HFFc6 (cell line): ENCODE measurements at regions not wholly inside any gene's neighbourhood (a gene's known extent, or its start where the extent isn't known, plus 50 kb on each side); places are given as distances from the start of the nearest gene placed in this dataset.

Source experiments
- DNase-seq: peaks from one replicate; pipeline ENCODE4 v3.0.0-alpha.2; 2018
- H3K27ac Mint-ChIP-seq: 2 replicates; pipeline ENCODE4 v1.8.0; 2020; ENCODE audit warnings: mild to moderate bottlenecking, mixed read lengths
- H3K27me3 Mint-ChIP-seq: 2 replicates; pipeline ENCODE4 v1.8.0; 2021; ENCODE audit warnings: mild to moderate bottlenecking, moderate library complexity, mixed read lengths; ENCODE audit not compliant: insufficient read depth
- H3K36me3 Mint-ChIP-seq: 2 replicates; pipeline ENCODE4 v1.8.0; 2021; ENCODE audit warnings: low read depth, mixed read lengths
- H3K4me1 Mint-ChIP-seq: 2 replicates; pipeline ENCODE4 v1.8.0; 2020; ENCODE audit warnings: low read depth, mixed read lengths
- H3K4me3 Mint-ChIP-seq: 2 replicates; pipeline ENCODE4 v1.8.0; 2020; ENCODE audit warnings: mild to moderate bottlenecking, moderate library complexity, mixed read lengths
- H3K9me3 Mint-ChIP-seq: 2 replicates; pipeline ENCODE4 v1.8.0; 2020; ENCODE audit warnings: mild to moderate bottlenecking, mixed read lengths
- TF ChIP-seq, protein P1 (sequence below): fragments of 200-600 bp; sonication (generic); IDR thresholded peaks from 2 replicates; pipeline ENCODE4 v1.5.0; 2021; ENCODE audit warnings: antibody characterized with exemption, mild to moderate bottlenecking

- Mint-ChIP-seq H3K27ac (no peak overlapping the region), H3K4me1 (no peaks in the 10 kb centered on the region)
Observed at GRCh38 chr3:67920969-67921368, 266.6 kb upstream of the SUCLG2 start.

DNA sequence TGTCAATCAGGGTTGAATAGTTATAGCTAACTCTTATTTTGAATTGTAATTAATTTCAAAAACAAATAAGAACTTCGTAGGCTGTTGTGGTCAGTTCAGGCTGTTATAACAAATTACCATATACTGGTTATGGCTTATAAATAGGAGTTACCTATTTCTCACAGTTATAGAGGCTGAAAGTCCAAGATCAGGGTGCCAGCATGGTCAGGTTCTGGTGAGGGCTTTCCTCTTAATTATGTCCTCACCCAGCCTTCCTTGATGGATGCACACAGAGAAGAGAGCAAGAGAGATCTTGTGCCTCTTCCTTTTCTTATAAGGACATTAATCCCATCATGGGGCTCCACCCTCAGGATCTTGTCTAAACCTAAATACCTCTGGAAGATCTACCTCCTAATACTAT is 265.9 kb upstream of the SUCLG2 start:
- DNase-seq = no peak
- TF ChIP-seq, protein P1, sequence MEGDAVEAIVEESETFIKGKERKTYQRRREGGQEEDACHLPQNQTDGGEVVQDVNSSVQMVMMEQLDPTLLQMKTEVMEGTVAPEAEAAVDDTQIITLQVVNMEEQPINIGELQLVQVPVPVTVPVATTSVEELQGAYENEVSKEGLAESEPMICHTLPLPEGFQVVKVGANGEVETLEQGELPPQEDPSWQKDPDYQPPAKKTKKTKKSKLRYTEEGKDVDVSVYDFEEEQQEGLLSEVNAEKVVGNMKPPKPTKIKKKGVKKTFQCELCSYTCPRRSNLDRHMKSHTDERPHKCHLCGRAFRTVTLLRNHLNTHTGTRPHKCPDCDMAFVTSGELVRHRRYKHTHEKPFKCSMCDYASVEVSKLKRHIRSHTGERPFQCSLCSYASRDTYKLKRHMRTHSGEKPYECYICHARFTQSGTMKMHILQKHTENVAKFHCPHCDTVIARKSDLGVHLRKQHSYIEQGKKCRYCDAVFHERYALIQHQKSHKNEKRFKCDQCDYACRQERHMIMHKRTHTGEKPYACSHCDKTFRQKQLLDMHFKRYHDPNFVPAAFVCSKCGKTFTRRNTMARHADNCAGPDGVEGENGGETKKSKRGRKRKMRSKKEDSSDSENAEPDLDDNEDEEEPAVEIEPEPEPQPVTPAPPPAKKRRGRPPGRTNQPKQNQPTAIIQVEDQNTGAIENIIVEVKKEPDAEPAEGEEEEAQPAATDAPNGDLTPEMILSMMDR = no peak
- peaks cover 3% of the 10 kb centered on the region; the same call in 1 of the 2 replicates for H3K9me3 Mint-ChIP-seq
- no peaks in the 10 kb centered on the region for H3K27me3 Mint-ChIP-seq
- H3K4me3 Mint-ChIP-seq = no peak overlapping the region
- no peaks in the 10 kb centered on the region for H3K36me3 Mint-ChIP-seq
- H3K4me1 Mint-ChIP-seq = no peaks in the 10 kb centered on the region
- no peak overlapping the region for H3K27ac Mint-ChIP-seq

More at GRCh38 chr3:67920969-67921368, 266.6 kb upstream of the SUCLG2 start:
- DNase-seq = no peak
- TF ChIP-seq, protein P1 = no peak
- no peaks in the 10 kb centered on the region for H3K36me3 Mint-ChIP-seq
- H3K4me3 Mint-ChIP-seq = no peak overlapping the region
- no peaks in the 10 kb centered on the region for H3K27me3 Mint-ChIP-seq
- H3K9me3 Mint-ChIP-seq = no peaks in the 10 kb centered on the region; the same call in 1 of the 2 replicates

- H3K4me3 Mint-ChIP-seq = no peak overlapping the region
- no peaks in the 10 kb centered on the region for H3K36me3 Mint-ChIP-seq
- peaks cover 11% of the 10 kb centered on the region; the same call in 1 of the 2 replicates for H3K9me3 Mint-ChIP-seq
- no peaks in the 10 kb centered on the region for H3K4me1 Mint-ChIP-seq
- no peaks in the 10 kb centered on the region for H3K27me3 Mint-ChIP-seq
- TF ChIP-seq, protein P1 = no peak
- no peak for DNase-seq
- H3K27ac Mint-ChIP-seq = no peak overlapping the region
Observed at GRCh38 chr3:67916353-67916752, 261.9 kb upstream of the SUCLG2 start.

- Mint-ChIP-seq H3K36me3 (peaks cover 4% of the 10 kb centered on the region; the same call in 1 of the 2 replicates), H3K4me3 (no peak overlapping the region), H3K27ac (no peak overlapping the region), H3K27me3 (no peaks in the 10 kb centered on the region), H3K4me1 (no peaks in the 10 kb centered on the region), H3K9me3 (peaks cover 12% of the 10 kb centered on the region)
- TF ChIP-seq, protein P1 = no peak
- no peak for DNase-seq
Observed at GRCh38 chr3:67907735-67908134, 253.3 kb upstream of the SUCLG2 start.

DNA sequence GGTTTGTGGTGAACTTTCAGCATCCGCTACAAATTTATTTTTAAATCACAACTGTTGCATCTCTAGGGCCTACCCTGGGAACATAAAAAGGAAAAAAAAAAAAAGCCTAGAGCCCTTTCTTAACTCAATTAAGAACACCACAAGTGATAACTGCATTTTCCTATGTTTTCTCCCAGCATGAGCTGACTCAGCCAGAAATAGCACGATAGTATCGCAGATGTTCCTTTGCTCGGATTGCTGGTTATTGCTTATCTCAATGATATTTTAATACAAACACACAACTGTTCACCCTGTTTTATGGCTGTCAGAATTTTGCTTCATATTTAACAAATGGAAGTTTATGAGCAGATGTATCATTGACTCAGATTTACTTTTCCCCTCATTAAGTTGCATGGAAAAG is 251.8 kb upstream of the SUCLG2 start:
- Mint-ChIP-seq H3K36me3 (peaks cover 4% of the 10 kb centered on the region; the same call in 1 of the 2 replicates), H3K4me3 (no peak overlapping the region)
- DNase-seq = no peak

More for the DNA sequence above, 251.8 kb upstream of the SUCLG2 start:
- TF ChIP-seq, protein P1 = no peak
- Mint-ChIP-seq H3K9me3 (peaks cover 12% of the 10 kb centered on the region), H3K4me1 (no peaks in the 10 kb centered on the region), H3K27ac (no peak overlapping the region), H3K27me3 (no peaks in the 10 kb centered on the region)
